MCF 10A (cell line): ENCODE measurements at regions not wholly inside any gene's neighbourhood (a gene's known extent, or its start where the extent isn't known, plus 50 kb on each side); places are given as distances from the start of the nearest gene placed in this dataset.

ENCODE experiments used
- BruUV-seq: library from RNA; stranded (reverse); fragments of 400-500 nt; replicated peaks from 2 replicates; lab custom pipeline; 2021; lab: Mats Ljungman, UMichigan
- CTCF ChIA-PET: fragments of 300-600 bp; sonication (Branson Sonifier 250); formaldehyde crosslinking; extraction: SDS; loops from one replicate; lab custom pipeline; 2021; ENCODE audit warnings: antibody characterized with exemption, inconsistent platforms; lab: Yijun Ruan, JAX
- POLR2A ChIA-PET: fragments of 300-600, 350-650 bp; sonication (Branson Sonifier 250); formaldehyde crosslinking; extraction: SDS; loops from one replicate; lab custom pipeline; 2020; ENCODE audit warnings: antibody characterized with exemption, inconsistent platforms; lab: Yijun Ruan, JAX
- DNase-seq: peaks from one replicate; pipeline ENCODE4 v3.0.0-alpha.2; 2018; ENCODE audit not compliant: unreplicated experiment
- H3K27ac Mint-ChIP-seq: one replicate; pipeline ENCODE4 v1.8.0; 2022; ENCODE audit warnings: mild to moderate bottlenecking, low read depth, mixed read lengths; ENCODE audit not compliant: unreplicated experiment
- H3K27me3 Mint-ChIP-seq: one replicate; pipeline ENCODE4 v1.8.0; 2022; ENCODE audit warnings: mixed read lengths; ENCODE audit not compliant: insufficient read depth, unreplicated experiment
- H3K36me3 Mint-ChIP-seq: one replicate; pipeline ENCODE4 v1.8.0; 2022; ENCODE audit warnings: mild to moderate bottlenecking, moderate library complexity, mixed read lengths; ENCODE audit not compliant: insufficient read depth, unreplicated experiment
- H3K4me1 Mint-ChIP-seq: one replicate; pipeline ENCODE4 v1.8.0; 2022; ENCODE audit warnings: mixed read lengths; ENCODE audit not compliant: insufficient read depth, unreplicated experiment
- H3K4me3 Mint-ChIP-seq: one replicate; pipeline ENCODE4 v1.8.0; 2022; ENCODE audit warnings: mild to moderate bottlenecking, moderate library complexity, mixed read lengths; ENCODE audit not compliant: unreplicated experiment
- H3K9me3 Mint-ChIP-seq: one replicate; pipeline ENCODE4 v1.8.0; 2022; ENCODE audit warnings: mixed read lengths; ENCODE audit not compliant: unreplicated experiment
- intact Hi-C: fragments of 100-400 bp; cut with micrococcal nuclease; formaldehyde crosslinking; loops from 2 replicates; pipeline ENCODE4 v1.14.1; 2022
- TF ChIP-seq, protein P1 (sequence below): fragments of 200-600 bp; IDR thresholded peaks from one replicate; pipeline ENCODE4 v1.8.0; 2022; ENCODE audit warnings: antibody characterized with exemption, mild to moderate bottlenecking; ENCODE audit not compliant: unreplicated experiment

DNA sequence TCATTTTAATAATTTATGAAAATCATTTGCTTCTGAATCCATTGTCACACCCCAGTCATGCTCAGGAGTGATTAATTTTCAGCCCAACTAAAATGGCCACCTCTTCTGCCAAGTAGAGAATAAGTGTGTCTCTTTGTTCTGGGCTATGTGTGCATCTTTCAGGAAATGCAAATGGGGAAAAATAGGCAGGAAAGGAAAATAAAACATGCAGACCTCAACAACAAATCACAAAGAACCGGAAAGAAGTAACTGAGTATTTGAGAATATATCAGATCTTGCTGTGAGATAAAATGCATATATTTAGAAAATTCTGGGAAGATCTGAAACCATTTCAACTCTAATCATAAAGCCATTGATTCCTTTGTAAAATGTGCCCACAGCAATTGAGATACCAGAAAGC lies 763.9 kb downstream of the GALC start:
- H3K4me3 Mint-ChIP-seq: no peak overlapping the region
- no peak for DNase-seq
- ChIA-PET CTCF (interaction anchor here (1.6 kb wide), 1 partner anchor 12 kb away, joined by 4 read pairs; no protein-coding TSS in a partner anchor), POLR2A (no interaction called here)
- peaks cover 6% of the 10 kb centered on the region for H3K4me1 Mint-ChIP-seq
- TF ChIP-seq, protein P1, sequence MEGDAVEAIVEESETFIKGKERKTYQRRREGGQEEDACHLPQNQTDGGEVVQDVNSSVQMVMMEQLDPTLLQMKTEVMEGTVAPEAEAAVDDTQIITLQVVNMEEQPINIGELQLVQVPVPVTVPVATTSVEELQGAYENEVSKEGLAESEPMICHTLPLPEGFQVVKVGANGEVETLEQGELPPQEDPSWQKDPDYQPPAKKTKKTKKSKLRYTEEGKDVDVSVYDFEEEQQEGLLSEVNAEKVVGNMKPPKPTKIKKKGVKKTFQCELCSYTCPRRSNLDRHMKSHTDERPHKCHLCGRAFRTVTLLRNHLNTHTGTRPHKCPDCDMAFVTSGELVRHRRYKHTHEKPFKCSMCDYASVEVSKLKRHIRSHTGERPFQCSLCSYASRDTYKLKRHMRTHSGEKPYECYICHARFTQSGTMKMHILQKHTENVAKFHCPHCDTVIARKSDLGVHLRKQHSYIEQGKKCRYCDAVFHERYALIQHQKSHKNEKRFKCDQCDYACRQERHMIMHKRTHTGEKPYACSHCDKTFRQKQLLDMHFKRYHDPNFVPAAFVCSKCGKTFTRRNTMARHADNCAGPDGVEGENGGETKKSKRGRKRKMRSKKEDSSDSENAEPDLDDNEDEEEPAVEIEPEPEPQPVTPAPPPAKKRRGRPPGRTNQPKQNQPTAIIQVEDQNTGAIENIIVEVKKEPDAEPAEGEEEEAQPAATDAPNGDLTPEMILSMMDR: no peak
- no peaks in the 10 kb centered on the region for H3K36me3 Mint-ChIP-seq
- no peak overlapping the region for H3K27ac Mint-ChIP-seq
- intact Hi-C loops: no loop called here
- H3K9me3 Mint-ChIP-seq: no peaks in the 10 kb centered on the region
- H3K27me3 Mint-ChIP-seq: no peaks in the 10 kb centered on the region
- no TSS peak for BruUV-seq

GRCh38 chr14:87217023-87217422 lies 776.0 kb downstream of the GALC start:
- no peaks in the 10 kb centered on the region for H3K27me3 Mint-ChIP-seq
- BruUV-seq: no TSS peak
- intact Hi-C loops: no loop called here
- ChIA-PET POLR2A (no interaction called here), CTCF (interaction anchor here (0.8 to 1.6 kb wide), 2 partner anchors 9 to 11 kb away, joined by 3 to 4 read pairs; no protein-coding TSS in a partner anchor)
- H3K4me1 Mint-ChIP-seq: peaks cover 8% of the 10 kb centered on the region
- TF ChIP-seq, protein P1: no peak
- H3K27ac Mint-ChIP-seq: no peak overlapping the region
- no peak overlapping the region for H3K4me3 Mint-ChIP-seq
- no peaks in the 10 kb centered on the region for H3K36me3 Mint-ChIP-seq
- no peak for DNase-seq
- no peaks in the 10 kb centered on the region for H3K9me3 Mint-ChIP-seq

- CTCF ChIA-PET: interaction anchor here (0.5 to 0.6 kb wide), 4 partner anchors 41 to 395 kb away, joined by 3 read pairs; no protein-coding TSS in a partner anchor
- H3K4me3 Mint-ChIP-seq: no peak overlapping the region
- peaks cover 8% of the 10 kb centered on the region for H3K4me1 Mint-ChIP-seq
- H3K9me3 Mint-ChIP-seq: no peaks in the 10 kb centered on the region
- POLR2A ChIA-PET: no interaction called here
- TF ChIP-seq, protein P1: no peak
- no peaks in the 10 kb centered on the region for H3K36me3 Mint-ChIP-seq
- no peak for DNase-seq
- intact Hi-C loops: no loop called here
- no TSS peak for BruUV-seq
- H3K27ac Mint-ChIP-seq: no peak overlapping the region
- H3K27me3 Mint-ChIP-seq: no peaks in the 10 kb centered on the region
These were observed 778.4 kb downstream of the GALC start for GRCh38 chr14:87214558-87214957.

DNA sequence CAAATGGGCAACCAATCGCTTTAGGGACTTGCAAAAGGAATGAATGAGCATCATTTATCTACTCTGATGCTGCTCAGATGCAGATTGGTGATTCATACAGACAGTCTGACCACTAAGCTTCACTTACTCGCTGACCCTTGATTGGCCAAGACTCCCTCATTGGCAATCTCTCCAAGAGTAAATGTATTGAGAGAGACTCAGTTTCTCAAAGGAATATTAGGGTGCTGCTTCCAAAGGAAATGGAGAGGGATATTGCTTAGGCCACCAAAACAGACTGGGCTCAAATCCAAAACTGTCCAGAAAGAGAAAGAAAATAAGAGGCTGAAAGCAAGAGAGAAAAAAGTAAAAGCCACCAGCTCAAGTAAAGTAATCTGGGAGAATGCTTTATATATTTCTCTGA lies 785.2 kb downstream of the GALC start:
- BruUV-seq: no TSS peak
- Mint-ChIP-seq H3K27ac (no peak overlapping the region), H3K9me3 (no peaks in the 10 kb centered on the region), H3K4me1 (peaks cover 8% of the 10 kb centered on the region), H3K36me3 (no peaks in the 10 kb centered on the region), H3K4me3 (no peak overlapping the region), H3K27me3 (no peaks in the 10 kb centered on the region)
- no peak for DNase-seq
- intact Hi-C loops: no loop called here
- POLR2A ChIA-PET: no interaction called here
- TF ChIP-seq, protein P1: no peak
- CTCF ChIA-PET: interaction anchor here (0.5 kb wide), 1 partner anchor 73 kb away, joined by 3 read pairs; no protein-coding TSS in a partner anchor
